ENCODE measurements at regions not wholly inside any gene's neighbourhood (a gene's known extent, or its start where the extent isn't known, plus 50 kb on each side); places are given as distances from the start of the nearest gene placed in this dataset.

GRCh38 chr17:27391427-27391826 is 64.8 kb upstream of the KSR1 start:
- no peak for DNase-seq (ENCODE audit: low read depth, low spot score)

GRCh38 chr17:27396045-27396444 is 60.2 kb upstream of the KSR1 start:
- no peak for DNase-seq (ENCODE audit: low read depth, low spot score)

GRCh38 chr17:27396941-27397340 is 59.3 kb upstream of the KSR1 start:
- DNase-seq (ENCODE audit: low read depth, low spot score) = no peak

DNA sequence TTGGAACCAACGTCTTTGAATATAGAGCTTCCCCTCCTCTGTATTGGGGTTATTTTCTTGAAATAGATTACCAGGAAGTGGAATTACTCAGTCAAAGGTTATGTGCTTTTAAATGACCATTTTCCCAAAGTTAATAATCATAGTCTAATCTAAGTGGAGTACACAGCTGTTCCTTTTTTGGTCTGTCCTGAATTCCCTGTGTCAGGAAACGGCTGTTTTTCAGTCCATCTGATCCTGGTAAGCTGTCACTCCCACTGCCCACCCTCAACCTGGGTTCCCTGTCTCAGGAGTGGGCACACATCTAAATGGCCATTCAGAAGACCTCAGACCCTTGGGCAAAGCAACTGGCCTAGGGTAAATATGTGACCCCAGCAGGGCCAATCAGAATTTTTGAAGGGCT is 57.6 kb upstream of the KSR1 start:
- no peak for DNase-seq (ENCODE audit: low read depth, low spot score)

- no peak for DNase-seq (ENCODE audit: low read depth, low spot score)
Measured at GRCh38 chr17:27400991-27401390, 55.3 kb upstream of the KSR1 start.

GRCh38 chr17:27402943-27403342 is 53.3 kb upstream of the KSR1 start:
- no peak for DNase-seq (ENCODE audit: low read depth, low spot score)

DNA sequence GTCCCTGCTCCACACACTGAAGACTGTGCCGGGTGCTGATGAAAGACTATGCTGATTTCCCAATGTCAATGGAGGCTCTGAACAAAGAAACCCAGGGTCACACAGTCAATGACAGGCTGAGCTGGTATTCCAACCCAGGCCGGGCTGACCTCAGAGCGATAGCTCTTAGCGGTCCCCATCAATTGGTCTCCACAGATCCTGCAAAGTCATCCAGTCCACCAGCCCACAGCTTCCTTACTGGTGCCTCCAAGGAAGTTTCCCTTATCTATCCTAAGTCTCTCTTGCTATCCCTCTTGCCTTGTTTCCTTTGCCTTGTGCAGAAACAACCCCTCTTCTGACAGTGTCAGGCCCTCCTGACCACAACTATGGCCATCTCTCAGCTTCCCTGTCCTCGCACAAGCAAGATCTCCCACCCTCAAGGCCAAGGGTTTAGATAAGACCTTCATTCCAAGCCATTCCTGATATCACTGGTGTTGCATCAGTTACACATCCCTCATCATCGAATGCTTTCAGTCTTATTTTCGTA is 52.7 kb upstream of the KSR1 start:
- DNase-seq (ENCODE audit: low read depth, low spot score) = no peak

GRCh38 chr17:27404676-27405075 is 51.6 kb upstream of the KSR1 start:
- no peak for DNase-seq (ENCODE audit: low read depth, low spot score)

All from iPS DF 19.7 (cell line).